ENCODE measurements at regions not wholly inside any gene's neighbourhood (a gene's known extent, or its start where the extent isn't known, plus 50 kb on each side); places are given as distances from the start of the nearest gene placed in this dataset.

DNA sequence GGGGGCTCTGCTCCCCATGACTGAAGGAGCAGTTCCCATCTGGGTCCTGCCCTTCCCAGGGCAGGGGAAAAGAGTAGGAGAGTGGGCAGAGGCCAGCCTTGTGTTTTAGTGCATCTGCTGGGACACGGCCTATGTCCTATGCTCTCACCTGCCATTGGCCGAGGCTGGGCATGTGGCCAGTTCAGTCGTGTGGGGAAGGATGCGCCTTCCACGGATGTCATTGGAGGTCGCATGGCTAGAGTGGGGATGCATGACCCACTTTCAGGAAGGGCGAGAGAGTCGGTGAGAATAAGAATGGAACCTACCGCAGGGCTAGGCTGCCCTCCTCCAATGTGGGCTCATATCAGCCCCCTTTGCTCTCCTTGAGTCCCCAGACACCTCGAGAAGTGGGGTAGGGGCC lies 70.9 kb upstream of the HAAO start:
- TF ChIP-seq, protein P1, sequence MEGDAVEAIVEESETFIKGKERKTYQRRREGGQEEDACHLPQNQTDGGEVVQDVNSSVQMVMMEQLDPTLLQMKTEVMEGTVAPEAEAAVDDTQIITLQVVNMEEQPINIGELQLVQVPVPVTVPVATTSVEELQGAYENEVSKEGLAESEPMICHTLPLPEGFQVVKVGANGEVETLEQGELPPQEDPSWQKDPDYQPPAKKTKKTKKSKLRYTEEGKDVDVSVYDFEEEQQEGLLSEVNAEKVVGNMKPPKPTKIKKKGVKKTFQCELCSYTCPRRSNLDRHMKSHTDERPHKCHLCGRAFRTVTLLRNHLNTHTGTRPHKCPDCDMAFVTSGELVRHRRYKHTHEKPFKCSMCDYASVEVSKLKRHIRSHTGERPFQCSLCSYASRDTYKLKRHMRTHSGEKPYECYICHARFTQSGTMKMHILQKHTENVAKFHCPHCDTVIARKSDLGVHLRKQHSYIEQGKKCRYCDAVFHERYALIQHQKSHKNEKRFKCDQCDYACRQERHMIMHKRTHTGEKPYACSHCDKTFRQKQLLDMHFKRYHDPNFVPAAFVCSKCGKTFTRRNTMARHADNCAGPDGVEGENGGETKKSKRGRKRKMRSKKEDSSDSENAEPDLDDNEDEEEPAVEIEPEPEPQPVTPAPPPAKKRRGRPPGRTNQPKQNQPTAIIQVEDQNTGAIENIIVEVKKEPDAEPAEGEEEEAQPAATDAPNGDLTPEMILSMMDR (conservative IDR thresholded peaks at IDR 0.05; ENCODE audit: low read length): no peak
- no peak for TF ChIP-seq EZH2phosphoT487 (IDR thresholded peaks at IDR 0.05; ENCODE audit: borderline replicate concordance)

Data from Loucy (cell line).